IMR-90 (cell line): ENCODE measurements at regions not wholly inside any gene's neighbourhood (a gene's known extent, or its start where the extent isn't known, plus 50 kb on each side); places are given as distances from the start of the nearest gene placed in this dataset.

Source experiments
- ATAC-seq: fragments of 200-7000 bp; cut with Tn5 transposase; 2 replicates; pipeline ENCODE4 v1.9.1; 2020; ENCODE audit warnings: low read depth, mild to moderate bottlenecking, moderate library complexity
- BruUV-seq: library from RNA; stranded (reverse); fragments of 400-500 nt; replicated peaks from 2 replicates; lab custom pipeline; 2021; lab: Mats Ljungman, UMichigan
- CTCF ChIA-PET: fragments of 300-600 bp; formaldehyde crosslinking; extraction: SDS; loops from one replicate; lab custom pipeline; 2021; ENCODE audit warnings: antibody characterized with exemption; lab: Yijun Ruan, JAX
- POLR2A ChIA-PET: fragments of 300-600 bp; sonication (Branson Sonifier 250); formaldehyde crosslinking; loops from one replicate; lab custom pipeline; 2022; ENCODE audit warnings: antibody characterized with exemption; ENCODE audit not compliant: unreplicated experiment; lab: Charles Lee
- DNase-seq: peaks from one replicate; pipeline ENCODE4 v3.0.0; 2013
- H2AFZ ChIP-seq: replicated peaks from 2 replicates; pipeline ENCODE3; 2013; ENCODE audit warnings: low read length, mild to moderate bottlenecking; ENCODE audit not compliant: poor library complexity
- H2AK5ac ChIP-seq: 2 replicates; pipeline ENCODE4 v1.6.1; 2013; ENCODE audit warnings: low read depth, low read length, inconsistent platforms
- H2AK9ac ChIP-seq: replicated peaks from 2 replicates; pipeline ENCODE3; 2013; ENCODE audit warnings: mild to moderate bottlenecking, low read depth, low read length, moderate library complexity; ENCODE audit not compliant: poor library complexity
- H2BK120ac ChIP-seq: 2 replicates; pipeline ENCODE4 v1.6.1; 2013; ENCODE audit warnings: low read depth, low read length, inconsistent platforms
- H2BK15ac ChIP-seq: 3 replicates; pipeline ENCODE4 v1.6.1; 2013; ENCODE audit warnings: low read depth, low read length, inconsistent platforms
- H2BK20ac ChIP-seq: 2 replicates; pipeline ENCODE4 v1.6.1; 2013; ENCODE audit warnings: low read depth, mild to moderate bottlenecking, inconsistent platforms, low read length, moderate library complexity
- H2BK5ac ChIP-seq: 2 replicates; pipeline ENCODE4 v1.6.1; 2013; ENCODE audit warnings: mild to moderate bottlenecking, low read depth, low read length, inconsistent platforms; ENCODE audit not compliant: poor library complexity, severe bottlenecking
- H3K14ac ChIP-seq: replicated peaks from 2 replicates; pipeline ENCODE4 v1.6.1; 2013; ENCODE audit warnings: low read depth, low read length, inconsistent platforms
- H3K18ac ChIP-seq: 2 replicates; pipeline ENCODE4 v1.6.1; 2013; ENCODE audit warnings: low read depth, low read length, control low read depth
- H3K23ac ChIP-seq: 2 replicates; pipeline ENCODE4 v1.6.1; 2013; ENCODE audit warnings: low read depth, low read length, inconsistent platforms
- H3K27ac ChIP-seq: 2 replicates; pipeline ENCODE4 v1.5.1; 2013; ENCODE audit warnings: mild to moderate bottlenecking, control low read depth, low read length; ENCODE audit not compliant: insufficient read depth
- H3K27me3 ChIP-seq: 2 replicates; pipeline ENCODE4 v1.6.1; 2013; ENCODE audit warnings: low read length; ENCODE audit not compliant: control insufficient read depth, insufficient read depth
- H3K36me3 ChIP-seq: 2 replicates; pipeline ENCODE4 v1.6.1; 2013; ENCODE audit warnings: low read length, mixed read lengths; ENCODE audit not compliant: control insufficient read depth, insufficient read depth
- H3K4ac ChIP-seq: 2 replicates; pipeline ENCODE4 v1.6.1; 2013; ENCODE audit warnings: low read depth, low read length, inconsistent platforms
- H3K4me1 ChIP-seq: 2 replicates; pipeline ENCODE4 v1.6.1; 2013; ENCODE audit warnings: low read length, mixed read lengths; ENCODE audit not compliant: control insufficient read depth, insufficient read depth
- H3K4me2 ChIP-seq: 2 replicates; pipeline ENCODE4 v1.6.1; 2013; ENCODE audit warnings: low read depth, mild to moderate bottlenecking, control low read depth, low read length, moderate library complexity
- H3K4me3 ChIP-seq: 2 replicates; pipeline ENCODE4 v1.5.1; 2013; ENCODE audit warnings: low read depth, mild to moderate bottlenecking, control low read depth, low read length, moderate library complexity; ENCODE audit not compliant: insufficient read depth
- H3K56ac ChIP-seq: 2 replicates; pipeline ENCODE4 v1.6.1; 2013; ENCODE audit warnings: low read length, inconsistent platforms; ENCODE audit not compliant: insufficient read depth; ENCODE audit errors: extremely low read depth
- H3K79me1 ChIP-seq, 2 experiments: 2 replicates each; pipeline ENCODE4 v1.6.1; 2013; ENCODE audit warnings: low read length in 2 of 2, inconsistent platforms in 1 of 2, low read depth in 1 of 2
- H3K9ac ChIP-seq: 2 replicates; pipeline ENCODE4 v1.6.1; 2013; ENCODE audit warnings: low read depth, low read length, control low read depth
- H3K9me1 ChIP-seq: 2 replicates; pipeline ENCODE4 v1.6.1; 2013; ENCODE audit warnings: low read length, inconsistent platforms; ENCODE audit not compliant: insufficient read depth
- H3K9me3 ChIP-seq: 2 replicates; pipeline ENCODE4 v1.6.1; 2013; ENCODE audit warnings: low read length; ENCODE audit not compliant: control insufficient read depth, insufficient read depth
- H4K20me1 ChIP-seq: 2 replicates; pipeline ENCODE4 v1.6.1; 2013; ENCODE audit warnings: low read length, inconsistent platforms; ENCODE audit not compliant: insufficient read depth
- H4K5ac ChIP-seq: 2 replicates; pipeline ENCODE4 v1.6.1; 2013; ENCODE audit warnings: mild to moderate bottlenecking, low read depth, low read length, control low read depth
- H4K8ac ChIP-seq, 2 experiments: 2 replicates each; pipeline ENCODE4 v1.6.1; 2013; ENCODE audit warnings: low read depth in 2 of 2, low read length in 2 of 2, control low read depth in 1 of 2, inconsistent platforms in 1 of 2
- H4K91ac ChIP-seq: 2 replicates; pipeline ENCODE4 v1.6.1; 2013; ENCODE audit warnings: low read depth, low read length, inconsistent platforms; ENCODE audit not compliant: insufficient read depth
- BHLHE40 ChIP-seq: fragments of 150-350 bp; IDR thresholded peaks from 2 replicates; pipeline ENCODE4 v1.6.1; 2016; ENCODE audit warnings: mild to moderate bottlenecking, low read depth, low read length
- CEBPB ChIP-seq: IDR thresholded peaks from 2 replicates; pipeline ENCODE4 v1.6.1; 2012; ENCODE audit warnings: low read depth, low read length, improper control_type of control experiment
- CHD1 ChIP-seq: IDR thresholded peaks from 2 replicates; pipeline ENCODE4 v1.6.1; 2012; ENCODE audit warnings: low read depth, low read length, improper control_type of control experiment
- CTCF ChIP-seq: conservative IDR thresholded peaks from 2 replicates; pipeline ENCODE4 v1.5.1; 2012; ENCODE audit warnings: mild to moderate bottlenecking, low read depth, low read length, improper control_type of control experiment
- ELK1 ChIP-seq: fragments of 150-350 bp; IDR thresholded peaks from 2 replicates; pipeline ENCODE4 v1.6.1; 2016; ENCODE audit warnings: low read depth, mild to moderate bottlenecking, low read length, moderate library complexity, borderline replicate concordance
- FOS ChIP-seq: fragments of 150-350 bp; IDR thresholded peaks from 2 replicates; pipeline ENCODE4 v1.6.1; 2016; ENCODE audit warnings: low read depth, low read length
- MAFK ChIP-seq: IDR thresholded peaks from 2 replicates; pipeline ENCODE4 v1.6.1; 2012; ENCODE audit warnings: low read depth, low read length, improper control_type of control experiment
- MAZ ChIP-seq: IDR thresholded peaks from 2 replicates; pipeline ENCODE4 v1.6.1; 2012; ENCODE audit warnings: low read depth, mild to moderate bottlenecking, low read length, improper control_type of control experiment, moderate library complexity, borderline replicate concordance
- MXI1 ChIP-seq: IDR thresholded peaks from 2 replicates; pipeline ENCODE4 v1.6.1; 2012; ENCODE audit warnings: low read depth, mild to moderate bottlenecking, low read length, moderate library complexity, borderline replicate concordance
- NFE2L2 ChIP-seq: fragments of 150-350 bp; IDR thresholded peaks from 2 replicates; pipeline ENCODE4 v1.6.1; 2016; ENCODE audit warnings: low read depth, mild to moderate bottlenecking, low read length
- POLR2A ChIP-seq: IDR thresholded peaks from 2 replicates; pipeline ENCODE4 v1.6.1; 2012; ENCODE audit warnings: mild to moderate bottlenecking, low read depth, low read length
- RAD21 ChIP-seq: IDR thresholded peaks from 2 replicates; pipeline ENCODE4 v1.6.1; 2012; ENCODE audit warnings: low read length, improper control_type of control experiment
- RCOR1 ChIP-seq: IDR thresholded peaks from 2 replicates; pipeline ENCODE4 v1.6.1; 2012; ENCODE audit warnings: mild to moderate bottlenecking, low read length, improper control_type of control experiment; ENCODE audit not compliant: insufficient replicate concordance
- RFX5 ChIP-seq: IDR thresholded peaks from 2 replicates; pipeline ENCODE4 v1.8.0; 2012; ENCODE audit warnings: low read depth, mild to moderate bottlenecking, low read length, moderate library complexity
- SMC3 ChIP-seq: fragments of 150-350 bp; IDR thresholded peaks from 2 replicates; pipeline ENCODE4 v1.6.1; 2016; ENCODE audit warnings: low read depth, mild to moderate bottlenecking, antibody characterized with exemption, low read length, moderate library complexity
- USF2 ChIP-seq: fragments of 150-350 bp; IDR thresholded peaks from 2 replicates; pipeline ENCODE4 v1.6.1; 2017; ENCODE audit warnings: mild to moderate bottlenecking, antibody characterized with exemption, low read length, low read depth
- WGBS, 2 experiments: methylation state at CpG; one replicate each; pipeline versions ENCODE4 v1.1.5 to v1.1.7; 2013; ENCODE audit warnings: missing lambda C conversion rate in 2 of 2; ENCODE audit not compliant: insufficient read length in 1 of 2; ENCODE audit errors: extremely low coverage in 2 of 2; 5-methylcytosine and 5-hydroxymethylcytosine counted together
- dilution Hi-C: fragments of 300-500 bp; cut with HindIII; formaldehyde crosslinking; loops from one replicate; pipeline ENCODE4 v1.14.3; 2018; ENCODE audit warnings: low sequenced_read_pairs; ENCODE audit not compliant: unreplicated experiment
- in situ Hi-C: fragments of 300-500 bp; cut with MboI; formaldehyde crosslinking; loops from 3 replicates; pipeline ENCODE4 v1.14.3; 2019; ENCODE audit warnings: low sequenced_read_pairs, inconsistent platforms, mixed read lengths
- intact Hi-C: fragments of 100-400 bp; cut with micrococcal nuclease; formaldehyde crosslinking; loops from 2 replicates; pipeline ENCODE4 v1.10.0; 2022

- no peak overlapping the region for H2BK5ac ChIP-seq
- dilution Hi-C loops = no loop called here
- H3K79me1 ChIP-seq = no peaks in the 10 kb centered on the region
- H2BK20ac ChIP-seq = no peak overlapping the region
- H2AFZ ChIP-seq = no peak overlapping the region
- WGBS, 2 experiments = 83% methylated on average over 2 of the region's 4 CpGs; no CpG with 5 or more reads in 1 of the 2 experiments
- BruUV-seq = no TSS peak
- no peak for TF ChIP-seq RAD21
- TF ChIP-seq RFX5 = no peak
- TF ChIP-seq CTCF = no peak
- TF ChIP-seq NFE2L2 = no peak
- TF ChIP-seq MXI1 = no peak
- no peak for TF ChIP-seq CEBPB
- no peak for TF ChIP-seq RCOR1
- TF ChIP-seq MAZ = no peak
- no peak for TF ChIP-seq ELK1
- TF ChIP-seq FOS = no peak
- TF ChIP-seq CHD1 = no peak
- no peak for TF ChIP-seq POLR2A
- no peak for TF ChIP-seq BHLHE40
- no peak for TF ChIP-seq USF2
- no peak for TF ChIP-seq MAFK
- no peak for TF ChIP-seq SMC3
- no peak overlapping the region for H4K91ac ChIP-seq
- peaks cover 2% of the 10 kb centered on the region; the same call in 1 of the 2 replicates for H3K9me3 ChIP-seq
- H3K9ac ChIP-seq = no peak overlapping the region
- no peak overlapping the region for H3K14ac ChIP-seq
- intact Hi-C loops = no loop called here
- ATAC-seq (no peak), DNase-seq (no peak)
- H3K27me3 ChIP-seq = no peaks in the 10 kb centered on the region
- CTCF ChIA-PET = no interaction called here
- no peak overlapping the region for H4K8ac ChIP-seq
- H2BK120ac ChIP-seq = no peak overlapping the region
- H3K18ac ChIP-seq = no peak overlapping the region
- no peak overlapping the region for H2AK9ac ChIP-seq
- no peaks in the 10 kb centered on the region for H3K4me1 ChIP-seq
- no peaks in the 10 kb centered on the region for H3K36me3 ChIP-seq
- H4K20me1 ChIP-seq = no peaks in the 10 kb centered on the region
- no peak overlapping the region for H2BK15ac ChIP-seq
- H3K4me3 ChIP-seq = no peak overlapping the region
- no peaks in the 10 kb centered on the region for H3K9me1 ChIP-seq
- in situ Hi-C loops = no loop called here
- H2AK5ac ChIP-seq = no peak overlapping the region
- H3K56ac ChIP-seq = no peak overlapping the region
- no peak overlapping the region for H3K4me2 ChIP-seq
- no peak overlapping the region for H4K5ac ChIP-seq
- no peak overlapping the region for H3K27ac ChIP-seq
- H3K4ac ChIP-seq = no peak overlapping the region
- H3K23ac ChIP-seq = no peak overlapping the region
- POLR2A ChIA-PET = no interaction called here
These were observed 63.5 kb upstream of the ASCC3 start for GRCh38 chr6:100944644-100945043.
